ENCODE measurements at regions not wholly inside any gene's neighbourhood (a gene's known extent, or its start where the extent isn't known, plus 50 kb on each side); places are given as distances from the start of the nearest gene placed in this dataset.

DNA sequence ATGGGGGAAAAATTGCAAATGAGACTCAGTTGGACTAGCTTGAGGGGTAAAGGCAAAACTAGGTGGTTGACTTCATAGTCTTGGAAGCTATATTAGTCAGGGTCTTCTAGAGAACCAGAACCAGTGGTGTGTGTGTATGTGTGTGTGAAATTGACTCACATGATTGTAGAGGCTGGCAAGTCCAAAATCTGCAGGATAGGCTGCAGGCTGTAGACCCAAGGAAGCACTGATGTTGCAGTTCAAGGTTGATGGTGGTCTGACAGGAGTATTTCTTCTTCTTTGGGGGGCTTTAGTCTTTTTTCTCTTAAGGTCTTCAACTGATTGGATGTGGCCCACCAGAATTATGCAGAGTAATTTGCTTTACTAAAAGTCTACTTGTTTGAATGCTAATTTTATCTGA, 217.4 kb downstream of the MANEA start:
- TF ChIP-seq, protein P1, sequence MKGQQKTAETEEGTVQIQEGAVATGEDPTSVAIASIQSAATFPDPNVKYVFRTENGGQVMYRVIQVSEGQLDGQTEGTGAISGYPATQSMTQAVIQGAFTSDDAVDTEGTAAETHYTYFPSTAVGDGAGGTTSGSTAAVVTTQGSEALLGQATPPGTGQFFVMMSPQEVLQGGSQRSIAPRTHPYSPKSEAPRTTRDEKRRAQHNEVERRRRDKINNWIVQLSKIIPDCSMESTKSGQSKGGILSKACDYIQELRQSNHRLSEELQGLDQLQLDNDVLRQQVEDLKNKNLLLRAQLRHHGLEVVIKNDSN (IDR thresholded peaks at IDR 0.05), result no peak
- TF ChIP-seq FOXM1 (IDR thresholded peaks at IDR 0.05; ENCODE audit: borderline replicate concordance, low read depth) (no peak), EP300 (IDR thresholded peaks at IDR 0.05; ENCODE audit: borderline replicate concordance) (no peak), TAF1 (IDR thresholded peaks at IDR 0.05; ENCODE audit: low read depth) (no peak), RAD21 (IDR thresholded peaks at IDR 0.05; ENCODE audit: low read depth) (no peak), YY1 (IDR thresholded peaks at IDR 0.05; ENCODE audit: low read depth) (no peak), TCF12 (IDR thresholded peaks at IDR 0.05; ENCODE audit: low read depth) (no peak), CEBPB (IDR thresholded peaks at IDR 0.05) (no peak), NFIC (IDR thresholded peaks at IDR 0.05) (no peak), EGR1 (IDR thresholded peaks at IDR 0.05) (no peak), TEAD4 (IDR thresholded peaks at IDR 0.05) (no peak)
- TF ChIP-seq, protein P2, sequence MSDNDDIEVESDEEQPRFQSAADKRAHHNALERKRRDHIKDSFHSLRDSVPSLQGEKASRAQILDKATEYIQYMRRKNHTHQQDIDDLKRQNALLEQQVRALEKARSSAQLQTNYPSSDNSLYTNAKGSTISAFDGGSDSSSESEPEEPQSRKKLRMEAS (IDR thresholded peaks at IDR 0.05), result no peak
- TF ChIP-seq, protein P3, sequence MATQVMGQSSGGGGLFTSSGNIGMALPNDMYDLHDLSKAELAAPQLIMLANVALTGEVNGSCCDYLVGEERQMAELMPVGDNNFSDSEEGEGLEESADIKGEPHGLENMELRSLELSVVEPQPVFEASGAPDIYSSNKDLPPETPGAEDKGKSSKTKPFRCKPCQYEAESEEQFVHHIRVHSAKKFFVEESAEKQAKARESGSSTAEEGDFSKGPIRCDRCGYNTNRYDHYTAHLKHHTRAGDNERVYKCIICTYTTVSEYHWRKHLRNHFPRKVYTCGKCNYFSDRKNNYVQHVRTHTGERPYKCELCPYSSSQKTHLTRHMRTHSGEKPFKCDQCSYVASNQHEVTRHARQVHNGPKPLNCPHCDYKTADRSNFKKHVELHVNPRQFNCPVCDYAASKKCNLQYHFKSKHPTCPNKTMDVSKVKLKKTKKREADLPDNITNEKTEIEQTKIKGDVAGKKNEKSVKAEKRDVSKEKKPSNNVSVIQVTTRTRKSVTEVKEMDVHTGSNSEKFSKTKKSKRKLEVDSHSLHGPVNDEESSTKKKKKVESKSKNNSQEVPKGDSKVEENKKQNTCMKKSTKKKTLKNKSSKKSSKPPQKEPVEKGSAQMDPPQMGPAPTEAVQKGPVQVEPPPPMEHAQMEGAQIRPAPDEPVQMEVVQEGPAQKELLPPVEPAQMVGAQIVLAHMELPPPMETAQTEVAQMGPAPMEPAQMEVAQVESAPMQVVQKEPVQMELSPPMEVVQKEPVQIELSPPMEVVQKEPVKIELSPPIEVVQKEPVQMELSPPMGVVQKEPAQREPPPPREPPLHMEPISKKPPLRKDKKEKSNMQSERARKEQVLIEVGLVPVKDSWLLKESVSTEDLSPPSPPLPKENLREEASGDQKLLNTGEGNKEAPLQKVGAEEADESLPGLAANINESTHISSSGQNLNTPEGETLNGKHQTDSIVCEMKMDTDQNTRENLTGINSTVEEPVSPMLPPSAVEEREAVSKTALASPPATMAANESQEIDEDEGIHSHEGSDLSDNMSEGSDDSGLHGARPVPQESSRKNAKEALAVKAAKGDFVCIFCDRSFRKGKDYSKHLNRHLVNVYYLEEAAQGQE (IDR thresholded peaks at IDR 0.05; ENCODE audit: low read depth), result no peak

Measured in Ishikawa (cell line).